ENCODE measurements at regions not wholly inside any gene's neighbourhood (a gene's known extent, or its start where the extent isn't known, plus 50 kb on each side); places are given as distances from the start of the nearest gene placed in this dataset.

DNA sequence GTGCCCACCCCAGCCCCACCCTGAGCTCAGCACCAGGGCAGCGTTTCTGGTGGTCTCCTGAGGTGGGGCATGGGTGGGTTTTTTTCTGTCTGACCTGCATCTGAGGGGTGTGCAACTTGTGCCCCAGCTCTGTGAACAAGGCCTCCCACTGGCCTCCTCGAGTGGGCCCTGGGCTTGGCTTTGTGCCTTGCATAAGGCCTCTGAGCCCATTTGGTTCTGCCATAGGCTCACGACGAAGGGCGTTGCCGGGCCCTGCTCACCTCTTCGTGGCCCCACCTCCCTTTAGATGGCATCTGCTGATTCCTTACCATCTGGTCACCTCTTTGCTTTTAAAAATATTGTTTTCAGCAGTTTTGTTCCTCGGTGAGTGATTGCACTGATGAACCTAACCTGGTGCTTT is 127.1 kb upstream of the COL5A1 start:
- Histone ChIP-seq H3K36me3 (no peaks in the 10 kb centered on the region), H3K27me3 (no peaks in the 10 kb centered on the region), H3K27ac (no peak overlapping the region), H3K4me3 (no peak overlapping the region), H3K9me3 (peaks cover 0 to under 1% (median 0%) of the 10 kb centered on the region in 4 donors), H3K4me1 (peaks cover 0 to 9% (median 0%) of the 10 kb centered on the region in 4 donors)
- DNase-seq (ENCODE audit: low spot score in 2 of 2) = no peak
- TF ChIP-seq POLR2A (IDR thresholded peaks at IDR 0.05) = no peak
- TF ChIP-seq CTCF (IDR thresholded peaks at IDR 0.05) = no peak
- TF ChIP-seq EP300 (IDR thresholded peaks at IDR 0.05) = no peak
- 87 to 89% methylated on average over 8 of the region's 8 CpGs for WGBS, 2 donors

DNA sequence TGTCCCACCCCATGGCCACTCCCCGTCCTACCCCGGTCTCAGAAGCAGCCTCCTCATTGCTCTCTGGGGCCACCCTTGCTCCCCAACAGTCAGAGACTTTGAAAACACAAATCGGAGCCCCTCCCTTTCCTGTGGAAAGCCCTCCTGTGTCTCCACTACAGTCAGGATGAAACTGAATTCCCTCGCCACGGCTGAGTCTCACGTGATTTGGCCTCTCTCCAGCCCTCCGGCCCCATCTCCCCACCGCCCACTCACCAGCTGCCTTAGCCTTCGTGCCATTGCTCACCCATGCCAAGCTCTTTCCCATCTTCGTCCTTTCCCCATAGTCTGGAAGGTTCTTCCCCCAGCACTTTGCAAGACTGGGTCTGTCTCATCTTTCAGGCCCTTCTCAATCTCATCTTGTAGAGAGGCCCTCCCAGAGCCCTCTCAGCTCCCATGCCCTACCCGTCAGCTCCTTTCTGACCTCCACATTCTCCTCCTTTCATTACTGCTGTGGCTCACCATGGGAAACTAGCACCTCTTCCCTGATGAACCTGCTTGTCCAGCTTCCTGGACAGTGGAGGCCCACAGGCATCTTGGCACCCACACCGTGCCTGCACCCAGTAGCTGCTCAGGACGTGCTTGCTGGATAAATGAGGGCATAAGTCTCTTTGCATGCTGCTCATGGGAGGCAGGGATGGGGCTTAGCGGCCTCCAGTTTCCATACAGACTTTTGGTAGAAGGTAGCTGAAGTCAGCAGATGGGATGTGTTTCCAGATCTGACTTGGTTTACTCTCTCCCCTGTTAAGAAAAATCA is 126.4 kb upstream of the COL5A1 start:
- H3K9me3 ChIP-seq = peaks cover 0 to 8% (median 0%) of the 10 kb centered on the region in 4 donors
- WGBS, 2 donors = 45 to 48% methylated on average over 14 of the region's 14 CpGs
- TF ChIP-seq POLR2A (IDR thresholded peaks at IDR 0.05) (no peak), EP300 (IDR thresholded peaks at IDR 0.05) (no peak), CTCF (IDR thresholded peaks at IDR 0.05) (no peak)
- H3K27me3 ChIP-seq = no peaks in the 10 kb centered on the region
- DNase-seq (ENCODE audit: low spot score in 2 of 2) = no peak
- no peak overlapping the region for H3K4me3 ChIP-seq
- H3K4me1 ChIP-seq = peaks cover 0 to 9% (median 0%) of the 10 kb centered on the region in 4 donors
- H3K36me3 ChIP-seq = no peaks in the 10 kb centered on the region
- no peak overlapping the region for H3K27ac ChIP-seq

DNA sequence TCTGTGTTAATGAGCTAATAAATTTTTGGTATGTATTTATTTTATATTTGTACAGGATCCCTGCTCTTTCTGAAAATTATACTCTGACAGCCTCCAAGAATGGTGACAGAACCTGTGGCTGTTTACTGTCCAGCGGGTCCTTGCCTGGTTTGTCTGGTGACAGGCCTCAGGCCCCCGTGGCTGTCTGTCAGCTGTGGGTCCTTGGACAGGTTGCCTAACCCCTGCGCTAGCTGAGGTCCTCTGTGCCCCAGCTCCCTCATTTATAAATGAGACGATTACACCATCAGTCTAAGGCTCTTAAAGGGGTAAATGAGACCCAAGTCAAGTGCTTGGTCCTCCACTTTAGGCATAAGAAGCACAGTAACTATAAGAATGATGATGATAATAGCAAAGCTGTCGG is 125.1 kb upstream of the COL5A1 start:
- DNase-seq (ENCODE audit: low spot score in 2 of 2) = no peak
- Histone ChIP-seq H3K27ac (no peak overlapping the region), H3K4me1 (peaks cover 0 to 9% (median 0%) of the 10 kb centered on the region in 4 donors), H3K36me3 (no peaks in the 10 kb centered on the region), H3K9me3 (peaks cover 0 to 17% (median 0%) of the 10 kb centered on the region in 4 donors), H3K4me3 (no peak overlapping the region), H3K27me3 (no peaks in the 10 kb centered on the region)
- 84 to 93% methylated on average over 5 of the region's 5 CpGs for whole genome bisulfite sequencing, 2 donors
- TF ChIP-seq CTCF (IDR thresholded peaks at IDR 0.05) = no peak
- no peak for TF ChIP-seq POLR2A (IDR thresholded peaks at IDR 0.05)
- TF ChIP-seq EP300 (IDR thresholded peaks at IDR 0.05) = no peak

GRCh38 chr9:134517069-134517680 is 124.4 kb upstream of the COL5A1 start:
- WGBS, 2 donors = 89 to 90% methylated on average over 11 to 18 of the region's 18 CpGs
- peaks cover 0 to 9% (median 0%) of the 10 kb centered on the region in 4 donors for H3K4me1 ChIP-seq
- DNase-seq (ENCODE audit: low spot score in 2 of 2) = no peak
- H3K4me3 ChIP-seq = no peak overlapping the region
- no peak for TF ChIP-seq POLR2A (IDR thresholded peaks at IDR 0.05)
- TF ChIP-seq CTCF (IDR thresholded peaks at IDR 0.05) = no peak
- no peak for TF ChIP-seq EP300 (IDR thresholded peaks at IDR 0.05)
- H3K27me3 ChIP-seq = no peaks in the 10 kb centered on the region
- H3K27ac ChIP-seq = no peak overlapping the region
- peaks cover 0 to 17% (median 0%) of the 10 kb centered on the region in 4 donors for H3K9me3 ChIP-seq
- no peaks in the 10 kb centered on the region for H3K36me3 ChIP-seq

DNA sequence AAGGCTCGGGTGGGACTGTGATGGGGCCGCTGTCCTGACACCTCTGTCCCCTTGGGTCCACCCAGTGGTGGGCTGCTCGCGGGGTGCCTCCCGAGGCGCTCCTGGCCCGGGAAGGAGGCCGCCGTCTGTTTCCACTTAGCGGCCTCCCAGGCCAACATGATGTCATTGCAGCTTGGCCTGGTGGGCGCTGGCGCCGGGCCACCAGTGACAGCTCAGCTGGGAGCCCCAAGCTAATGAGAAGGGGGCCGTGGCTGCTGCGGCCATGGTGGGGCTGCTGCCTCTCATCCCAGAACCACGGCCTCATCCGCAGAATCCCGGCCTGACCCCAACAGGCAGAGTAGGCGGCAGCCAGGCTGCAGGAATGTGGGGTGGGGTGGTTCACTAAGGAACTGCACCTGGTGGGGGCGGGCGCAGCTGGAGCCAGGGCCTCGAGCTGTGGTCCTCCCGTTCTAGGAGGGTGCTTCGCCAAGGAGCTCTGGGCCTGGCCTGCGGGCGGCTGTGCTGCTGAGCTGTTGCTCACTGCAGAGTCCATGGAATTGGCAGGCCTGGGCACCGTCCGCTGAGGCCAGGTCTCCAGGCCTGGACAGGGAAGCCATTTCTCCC is 123.5 kb upstream of the COL5A1 start:
- no peak for TF ChIP-seq POLR2A (IDR thresholded peaks at IDR 0.05)
- TF ChIP-seq EP300 (IDR thresholded peaks at IDR 0.05) = no peak
- no peak for TF ChIP-seq CTCF (IDR thresholded peaks at IDR 0.05)
- no peak overlapping the region for H3K4me3 ChIP-seq
- H3K36me3 ChIP-seq = no peaks in the 10 kb centered on the region
- H3K4me1 ChIP-seq = peaks cover 0 to 9% (median 0%) of the 10 kb centered on the region in 4 donors
- no peaks in the 10 kb centered on the region for H3K27me3 ChIP-seq
- DNase-seq (ENCODE audit: low spot score in 2 of 2) = no peak
- no peak overlapping the region for H3K27ac ChIP-seq
- WGBS, 2 donors = 69 to 75% methylated on average over 25 to 27 of the region's 28 CpGs
- peaks cover 0 to 17% (median 0%) of the 10 kb centered on the region in 4 donors for H3K9me3 ChIP-seq
